ENCODE measurements at regions not wholly inside any gene's neighbourhood (a gene's known extent, or its start where the extent isn't known, plus 50 kb on each side); places are given as distances from the start of the nearest gene placed in this dataset.

DNA sequence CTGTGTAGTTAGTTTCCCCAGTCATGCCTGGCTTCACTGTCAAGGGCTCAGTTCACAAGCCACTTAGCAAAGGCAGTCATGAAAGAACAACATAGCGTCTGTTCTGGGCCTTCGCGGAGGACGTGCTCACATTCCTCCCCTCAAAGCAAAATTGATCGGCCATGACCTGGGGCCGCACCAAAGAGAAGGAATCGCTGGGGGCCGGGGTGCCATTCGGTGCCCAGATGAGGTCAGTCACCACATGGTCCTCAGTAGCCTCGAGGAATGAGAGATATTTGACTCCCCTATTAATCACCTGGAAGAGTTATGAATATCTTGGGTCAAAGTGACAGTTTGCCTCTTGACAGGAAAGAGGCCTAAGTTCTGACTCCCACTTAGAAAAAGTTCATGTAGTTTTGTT lies 251.1 kb upstream of the JUN start:
- peak overlapping the region; percentile 50 to 80 (median 63) for H3K27ac ChIP-seq
- H3K4me3 ChIP-seq (replicated peaks in 1 of 3) = no peak overlapping the region
- peaks cover 18 to 26% of the 10 kb centered on the region in 2 donors for H3K4me1 ChIP-seq
- DNase-seq = peak; percentile 87 to 89
- intact Hi-C loops (cut with DNase I) = no loop called here
- H3K9me3 ChIP-seq = no peaks in the 10 kb centered on the region
- WGBS, 2 donors = 33 to 39% methylated on average over 8 to 10 of the region's 10 CpGs
- TF ChIP-seq, protein P1, sequence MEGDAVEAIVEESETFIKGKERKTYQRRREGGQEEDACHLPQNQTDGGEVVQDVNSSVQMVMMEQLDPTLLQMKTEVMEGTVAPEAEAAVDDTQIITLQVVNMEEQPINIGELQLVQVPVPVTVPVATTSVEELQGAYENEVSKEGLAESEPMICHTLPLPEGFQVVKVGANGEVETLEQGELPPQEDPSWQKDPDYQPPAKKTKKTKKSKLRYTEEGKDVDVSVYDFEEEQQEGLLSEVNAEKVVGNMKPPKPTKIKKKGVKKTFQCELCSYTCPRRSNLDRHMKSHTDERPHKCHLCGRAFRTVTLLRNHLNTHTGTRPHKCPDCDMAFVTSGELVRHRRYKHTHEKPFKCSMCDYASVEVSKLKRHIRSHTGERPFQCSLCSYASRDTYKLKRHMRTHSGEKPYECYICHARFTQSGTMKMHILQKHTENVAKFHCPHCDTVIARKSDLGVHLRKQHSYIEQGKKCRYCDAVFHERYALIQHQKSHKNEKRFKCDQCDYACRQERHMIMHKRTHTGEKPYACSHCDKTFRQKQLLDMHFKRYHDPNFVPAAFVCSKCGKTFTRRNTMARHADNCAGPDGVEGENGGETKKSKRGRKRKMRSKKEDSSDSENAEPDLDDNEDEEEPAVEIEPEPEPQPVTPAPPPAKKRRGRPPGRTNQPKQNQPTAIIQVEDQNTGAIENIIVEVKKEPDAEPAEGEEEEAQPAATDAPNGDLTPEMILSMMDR (IDR thresholded peaks at IDR 0.05) = no peak
- TF ChIP-seq POLR2A (IDR thresholded peaks at IDR 0.05) = peak in 1 of 2 donors; percentile 16
- H3K36me3 ChIP-seq = no peaks in the 10 kb centered on the region
- H3K27me3 ChIP-seq = no peaks in the 10 kb centered on the region

DNA sequence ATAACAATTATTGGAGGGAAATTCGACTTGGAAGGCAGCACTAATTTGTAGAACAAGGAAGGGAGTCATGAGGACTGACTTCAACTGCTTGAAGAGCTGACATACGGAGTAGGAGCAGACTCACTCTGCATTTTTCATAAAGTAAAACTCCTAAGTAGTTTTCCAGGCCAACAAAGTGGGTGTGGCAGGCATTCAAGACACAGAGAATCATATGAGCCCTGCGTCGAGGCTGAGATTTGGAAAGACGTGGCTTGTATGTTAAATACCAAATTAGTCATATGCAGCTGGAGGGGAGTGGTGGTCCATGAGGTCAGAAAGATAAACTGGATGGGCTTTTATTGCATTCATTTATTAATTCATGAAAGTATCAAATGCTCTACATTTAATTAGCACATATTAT lies 255.7 kb upstream of the JUN start:
- 90 to 95% methylated on average over 5 of the region's 5 CpGs for WGBS, 2 donors
- intact Hi-C loops (cut with DNase I) = no loop called here
- no peaks in the 10 kb centered on the region for H3K36me3 ChIP-seq
- H3K4me1 ChIP-seq = peaks cover 12 to 21% of the 10 kb centered on the region in 2 donors
- H3K9me3 ChIP-seq = no peaks in the 10 kb centered on the region
- no peak overlapping the region for H3K27ac ChIP-seq
- no peak for TF ChIP-seq POLR2A (IDR thresholded peaks at IDR 0.05)
- TF ChIP-seq, protein P1 (IDR thresholded peaks at IDR 0.05) = no peak
- no peak overlapping the region for H3K4me3 ChIP-seq (replicated peaks in 1 of 3)
- no peaks in the 10 kb centered on the region for H3K27me3 ChIP-seq
- DNase-seq = no peak

DNA sequence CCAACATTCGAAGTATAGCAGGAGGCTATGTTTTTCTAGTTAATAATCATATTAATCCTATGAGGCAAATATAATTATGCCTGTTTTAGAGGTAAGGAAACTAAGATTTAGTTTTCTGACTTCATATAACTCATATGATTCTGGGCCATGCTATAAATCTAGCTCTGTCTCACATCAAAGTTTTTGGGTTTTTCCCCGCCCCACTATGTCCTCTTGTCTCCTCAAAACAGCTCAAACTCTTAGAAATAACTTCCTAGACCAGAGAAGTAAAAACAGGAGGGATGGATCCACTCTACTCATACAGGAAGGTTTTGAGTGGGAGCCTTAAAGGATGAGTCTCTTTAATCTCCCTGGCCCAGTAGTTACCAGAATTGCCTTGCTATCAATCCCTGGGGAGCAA lies 256.4 kb upstream of the FGGY start:
- WGBS, 2 donors = 89 to 95% methylated on average over 2 of the region's 2 CpGs
- TF ChIP-seq, protein P1 (IDR thresholded peaks at IDR 0.05) = no peak
- no peak for TF ChIP-seq POLR2A (IDR thresholded peaks at IDR 0.05)
- intact Hi-C loops (cut with DNase I) = no loop called here
- Histone ChIP-seq H3K4me1 (peaks cover 3 to 14% of the 10 kb centered on the region in 2 donors), H3K9me3 (no peaks in the 10 kb centered on the region), H3K36me3 (no peaks in the 10 kb centered on the region), H3K4me3 (replicated peaks in 1 of 3) (no peak overlapping the region), H3K27ac (no peak overlapping the region), H3K27me3 (no peaks in the 10 kb centered on the region)
- DNase-seq = no peak

DNA sequence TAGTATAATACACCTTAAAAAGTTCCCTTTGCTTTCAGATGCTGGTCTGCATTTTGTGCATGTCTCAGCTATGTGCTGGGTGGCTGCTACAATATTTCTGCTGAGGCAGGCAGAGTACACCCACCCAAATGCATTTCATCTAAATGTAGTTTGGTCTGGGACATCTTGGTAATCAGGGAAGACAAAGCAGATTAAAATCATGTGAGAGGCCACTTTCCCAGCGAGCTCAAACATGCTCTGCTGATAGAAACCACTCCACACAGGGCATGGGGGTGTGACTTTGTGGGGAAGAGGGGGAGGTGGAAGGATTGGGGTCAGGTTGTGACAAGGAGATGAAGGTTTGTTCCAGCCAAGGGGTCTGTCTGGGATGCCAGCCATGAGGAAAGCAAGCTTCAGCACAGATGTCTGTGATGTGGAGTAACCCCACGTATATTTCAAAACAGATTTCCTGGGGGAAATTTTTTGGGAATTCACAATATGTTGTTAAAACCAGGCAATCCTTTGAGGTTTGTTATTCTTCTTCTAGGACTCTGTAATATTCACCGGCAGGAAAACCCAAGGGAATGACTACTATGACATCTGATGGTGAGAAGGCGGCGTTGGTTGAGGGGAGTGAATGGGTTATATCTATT lies 255.1 kb upstream of the FGGY start:
- Histone ChIP-seq H3K4me1 (peaks cover 3 to 19% of the 10 kb centered on the region in 2 donors), H3K27ac (no peak overlapping the region), H3K27me3 (no peaks in the 10 kb centered on the region), H3K36me3 (no peaks in the 10 kb centered on the region), H3K4me3 (replicated peaks in 1 of 3) (no peak overlapping the region), H3K9me3 (no peaks in the 10 kb centered on the region)
- TF ChIP-seq, protein P1 (IDR thresholded peaks at IDR 0.05) = no peak
- no peak for TF ChIP-seq POLR2A (IDR thresholded peaks at IDR 0.05)
- 76 to 82% methylated on average over 5 of the region's 5 CpGs for WGBS, 2 donors
- intact Hi-C loops (cut with DNase I) = no loop called here
- no peak for DNase-seq

DNA sequence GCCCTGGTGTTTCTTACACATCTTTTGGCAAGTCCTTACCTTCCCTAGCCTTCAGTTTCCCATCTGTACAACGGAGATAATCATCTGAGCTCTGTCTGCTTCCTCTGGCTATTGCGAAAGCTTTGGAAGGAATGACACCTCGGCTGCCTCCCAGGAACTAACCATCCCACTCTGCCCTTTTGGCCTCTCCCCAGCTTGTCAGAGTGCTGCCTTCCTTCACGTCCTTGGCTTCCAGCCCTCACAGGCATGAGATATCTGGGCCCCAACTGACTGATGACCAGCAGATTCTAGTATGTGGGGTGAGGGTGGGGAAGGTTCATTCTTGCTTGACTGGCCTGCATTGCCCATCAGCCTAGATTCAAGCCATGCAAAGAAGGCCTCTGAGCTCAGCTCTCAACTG lies 253.1 kb upstream of the FGGY start:
- no peak overlapping the region for H3K27ac ChIP-seq

More for the DNA sequence above, 253.1 kb upstream of the FGGY start:
- intact Hi-C loops (cut with DNase I) = no loop called here
- H3K4me3 ChIP-seq (replicated peaks in 1 of 3) = no peak overlapping the region
- no peaks in the 10 kb centered on the region for H3K9me3 ChIP-seq
- no peaks in the 10 kb centered on the region for H3K27me3 ChIP-seq
- H3K36me3 ChIP-seq = no peaks in the 10 kb centered on the region
- peaks cover 0 to 16% of the 10 kb centered on the region in 2 donors for H3K4me1 ChIP-seq
- peak; percentile 54 to 65 for DNase-seq
- 36 to 42% methylated on average over 4 of the region's 4 CpGs for WGBS, 2 donors
- TF ChIP-seq, protein P1 (IDR thresholded peaks at IDR 0.05) = no peak
- TF ChIP-seq POLR2A (IDR thresholded peaks at IDR 0.05) = no peak

Data from thyroid gland (tissue), 4 donors.